HepG2 (cell line): ENCODE measurements at regions not wholly inside any gene's neighbourhood (a gene's known extent, or its start where the extent isn't known, plus 50 kb on each side); places are given as distances from the start of the nearest gene placed in this dataset.

Experiments
- ATAC-seq: fragments of 200-7000 bp; cut with Tn5 transposase; 3 replicates; pipeline ENCODE4 v1.9.1; 2020; ENCODE audit warnings: mild to moderate bottlenecking, moderate library complexity
- BruUV-seq: library from RNA; stranded (reverse); fragments of 400-500 nt; replicated peaks from 2 replicates; lab custom pipeline; 2021; lab: Mats Ljungman, UMichigan
- CTCF ChIA-PET: fragments of 300-600 bp; formaldehyde crosslinking; extraction: SDS; loops from one replicate; lab custom pipeline; 2021; ENCODE audit warnings: low total read pairs, inconsistent platforms, low intra/inter-chr PET ratio; lab: Yijun Ruan, JAX
- POLR2A ChIA-PET: fragments of 350-600 bp; sonication (Branson Sonifier 250); formaldehyde crosslinking; loops from one replicate; lab custom pipeline; 2020; ENCODE audit warnings: antibody characterized with exemption, inconsistent platforms; lab: Yijun Ruan, JAX
- DNase-seq: peaks from one replicate; pipeline ENCODE4 v3.0.0-alpha.2; 2015; ENCODE audit warnings: low spot score
- FAIRE-seq: peaks from 3 replicates; lab custom pipeline; 2011; peaks lifted over from hg19 to GRCh38; lab: Jason Lieb, UNC
- H2AFZ ChIP-seq: one replicate; pipeline ENCODE4 v1.6.1; 2011; ENCODE audit warnings: low read length, inconsistent platforms
- H3K27ac ChIP-seq: fragments of 300-600 bp; 3 replicates; pipeline ENCODE4 v1.8.0; 2011; ENCODE audit warnings: mixed run types, mild to moderate bottlenecking, mixed read lengths, low read length, inconsistent platforms; ENCODE audit not compliant: insufficient read depth; ENCODE audit errors: extremely low read length
- H3K27me3 ChIP-seq, 2 experiments: fragments of 200-600 bp in 1 of 2; 2 replicates in 1 of 2; 3 replicates in 1 of 2; pipeline versions ENCODE4 v1.6.0 to v1.8.0; 2011; ENCODE audit warnings: low read length in 2 of 2, mild to moderate bottlenecking in 2 of 2, moderate library complexity in 2 of 2, inconsistent platforms in 1 of 2; ENCODE audit not compliant: insufficient read depth in 2 of 2, control insufficient read depth in 1 of 2
- H3K36me3 ChIP-seq, 2 experiments: fragments of 200-600 bp in 1 of 2; replicated peaks in 1 of 2; 2 replicates in 1 of 2; 3 replicates in 1 of 2; pipeline versions ENCODE4 v1.5.1 to v1.8.0; 2011; ENCODE audit warnings: low read length in 2 of 2, inconsistent platforms in 1 of 2; ENCODE audit not compliant: insufficient read depth in 2 of 2, control insufficient read depth in 1 of 2
- H3K4me1 ChIP-seq: 2 replicates; pipeline ENCODE4 v1.5.1; 2012; ENCODE audit warnings: low read length, inconsistent platforms; ENCODE audit not compliant: insufficient read depth
- H3K4me2 ChIP-seq: 2 replicates; pipeline ENCODE4 v1.6.0; 2011; ENCODE audit warnings: low read depth, low read length, inconsistent platforms
- H3K4me3 ChIP-seq, 3 experiments: fragments of 200-600 bp in 1 of 3; sonication (generic), shearing (Covaris generic) in 1 of 3; replicated peaks in 1 of 3; 2 replicates each; pipeline ENCODE4 v1.5.1; 2011 to 2016; ENCODE audit warnings: low read length in 3 of 3, inconsistent platforms in 2 of 3, low read depth in 2 of 3, mild to moderate bottlenecking in 2 of 3, control low read depth in 1 of 3, mixed read lengths in 1 of 3; ENCODE audit not compliant: insufficient read depth in 1 of 3
- H3K79me2 ChIP-seq: one replicate; pipeline ENCODE4 v1.6.1; 2011; ENCODE audit warnings: low read length, inconsistent platforms; ENCODE audit not compliant: insufficient read depth
- H3K9ac ChIP-seq: 2 replicates; pipeline ENCODE4 v1.6.0; 2011; ENCODE audit warnings: mild to moderate bottlenecking, low read depth, low read length, inconsistent platforms; ENCODE audit not compliant: insufficient read depth
- H3K9me3 ChIP-seq: 2 replicates; pipeline ENCODE4 v1.5.1; 2012; ENCODE audit warnings: mild to moderate bottlenecking, low read length
- H4K20me1 ChIP-seq: 2 replicates; pipeline ENCODE4 v1.6.0; 2011; ENCODE audit warnings: inconsistent platforms, mild to moderate bottlenecking, low read length, moderate library complexity; ENCODE audit not compliant: insufficient read depth
- THAP11 ChIP-seq: IDR thresholded peaks from 2 replicates; pipeline ENCODE4 v1.6.1; 2016; ENCODE audit warnings: missing biosample characterization, missing genetic modification reagents
- ZFX ChIP-seq: sonication (generic); formaldehyde crosslinking; IDR thresholded peaks from 2 replicates; pipeline ENCODE4 v1.4.0; 2020; ENCODE audit warnings: mild to moderate bottlenecking, low read depth, missing genetic modification reagents, moderate library complexity
- ZNF256 ChIP-seq: sonication (generic); formaldehyde crosslinking; conservative IDR thresholded peaks from 2 replicates; pipeline ENCODE4 v1.4.0; 2020; ENCODE audit warnings: missing genetic modification reagents
- ZNF547 ChIP-seq: sonication (generic); formaldehyde crosslinking; IDR thresholded peaks from 2 replicates; pipeline ENCODE4 v1.5.1; 2020; ENCODE audit warnings: mild to moderate bottlenecking, missing genetic modification reagents
- ZNF572 ChIP-seq: sonication (generic); formaldehyde crosslinking; IDR thresholded peaks from 2 replicates; pipeline ENCODE4 v1.5.1; 2020; ENCODE audit warnings: mild to moderate bottlenecking, missing genetic modification reagents
- ZNF616 ChIP-seq: sonication (generic); formaldehyde crosslinking; IDR thresholded peaks from 2 replicates; pipeline ENCODE4 v1.5.0; 2020; ENCODE audit warnings: low read depth, mild to moderate bottlenecking, missing genetic modification reagents
- WGBS: methylation state at CpG from one replicate; pipeline ENCODE4 v1.1.6; 2017; ENCODE audit warnings: low lambda C conversion rate; 5-methylcytosine and 5-hydroxymethylcytosine counted together
- in situ Hi-C: cut with HindIII; loops from 2 replicates; pipeline ENCODE4 v1.10.0; 2017; ENCODE audit warnings: low pct_unique_long_range_greater_than_20kb; ENCODE audit not compliant: extremely low pct_ligation_motif_present
- intact Hi-C: fragments of 100-400 bp; cut with micrococcal nuclease; formaldehyde crosslinking; loops from one replicate; pipeline ENCODE4 v1.10.0; 2022; ENCODE audit not compliant: unreplicated experiment
- TF ChIP-seq, protein P1 (sequence below): sonication (generic); formaldehyde crosslinking; IDR thresholded peaks from 2 replicates; pipeline ENCODE4 v1.8.1; 2023; ENCODE audit warnings: mild to moderate bottlenecking, moderate library complexity, missing genetic modification reagents
- TF ChIP-seq, protein P2 (sequence below): fragments of 450-650 bp; IDR thresholded peaks from 2 replicates; pipeline ENCODE4 v1.6.1; 2016

GRCh38 chr9:90342607-90343006, 300.0 kb downstream of the DIRAS2 start:
- in situ Hi-C loops (no loop called here), intact Hi-C loops (no loop called here)
- no peaks in the 10 kb centered on the region for H3K4me1 ChIP-seq
- H3K79me2 ChIP-seq = no peaks in the 10 kb centered on the region
- FAIRE-seq (no peak), ATAC-seq (no peak), DNase-seq (no peak)
- ChIA-PET CTCF (no interaction called here), POLR2A (no interaction called here)
- H3K9me3 ChIP-seq = no peaks in the 10 kb centered on the region
- H4K20me1 ChIP-seq = no peaks in the 10 kb centered on the region
- 37% methylated on average over 4 of the region's 4 CpGs for WGBS
- TF ChIP-seq ZNF572 (CRISPR knock-in tag) (no peak), ZNF547 (no peak), ZFX (CRISPR knock-in tag) (no peak), ZNF616 (CRISPR knock-in tag) (no peak), ZNF256 (no peak), THAP11 (no peak)
- TF ChIP-seq, protein P1, sequence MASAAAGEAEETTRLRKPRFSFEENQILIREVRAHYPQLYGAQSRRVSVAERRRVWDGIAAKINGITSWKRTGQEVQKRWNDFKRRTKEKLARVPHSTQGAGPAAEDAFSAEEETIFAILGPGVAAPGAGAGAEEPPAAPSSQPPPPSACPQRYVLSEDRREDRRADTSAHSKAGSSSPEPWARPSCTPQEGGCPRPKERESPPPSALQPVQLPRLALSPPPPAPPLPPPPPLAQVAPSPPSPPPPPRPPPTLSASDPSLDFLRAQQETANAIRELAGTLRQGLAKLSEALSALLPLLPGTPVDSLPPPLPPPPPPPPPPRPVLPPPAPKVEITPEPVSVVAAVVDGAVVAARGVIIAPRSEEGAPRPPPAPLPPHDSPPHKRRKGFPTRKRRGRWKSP = no peak
- TF ChIP-seq, protein P2, sequence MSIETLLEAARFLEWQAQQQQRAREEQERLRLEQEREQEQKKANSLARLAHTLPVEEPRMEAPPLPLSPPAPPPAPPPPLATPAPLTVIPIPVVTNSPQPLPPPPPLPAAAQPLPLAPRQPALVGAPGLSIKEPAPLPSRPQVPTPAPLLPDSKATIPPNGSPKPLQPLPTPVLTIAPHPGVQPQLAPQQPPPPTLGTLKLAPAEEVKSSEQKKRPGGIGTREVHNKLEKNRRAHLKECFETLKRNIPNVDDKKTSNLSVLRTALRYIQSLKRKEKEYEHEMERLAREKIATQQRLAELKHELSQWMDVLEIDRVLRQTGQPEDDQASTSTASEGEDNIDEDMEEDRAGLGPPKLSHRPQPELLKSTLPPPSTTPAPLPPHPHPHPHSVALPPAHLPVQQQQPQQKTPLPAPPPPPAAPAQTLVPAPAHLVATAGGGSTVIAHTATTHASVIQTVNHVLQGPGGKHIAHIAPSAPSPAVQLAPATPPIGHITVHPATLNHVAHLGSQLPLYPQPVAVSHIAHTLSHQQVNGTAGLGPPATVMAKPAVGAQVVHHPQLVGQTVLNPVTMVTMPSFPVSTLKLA = no peak
- H3K9ac ChIP-seq = no peak overlapping the region
- H3K4me2 ChIP-seq = no peak overlapping the region
- no peak overlapping the region for H3K4me3 ChIP-seq
- H3K27me3 ChIP-seq = no peaks in the 10 kb centered on the region
- no peaks in the 10 kb centered on the region for H3K36me3 ChIP-seq
- no peak overlapping the region for H3K27ac ChIP-seq
- no peak overlapping the region for H2AFZ ChIP-seq
- no TSS peak for BruUV-seq
